CD14-positive monocyte (primary cell): ENCODE measurements at regions not wholly inside any gene's neighbourhood (a gene's known extent, or its start where the extent isn't known, plus 50 kb on each side); places are given as distances from the start of the nearest gene placed in this dataset.

Source experiments
- DNase-seq, 3 donors: peaks; one replicate each; pipeline ENCODE4 v3.0.0-alpha.2; 2011 to 2022
- H2AFZ ChIP-seq: 2 replicates; pipeline ENCODE4 v1.6.0; 2012; ENCODE audit warnings: mild to moderate bottlenecking, low read depth, low read length, inconsistent platforms; ENCODE audit not compliant: insufficient read depth, poor library complexity, severe bottlenecking
- H3K27ac ChIP-seq, 2 donors: 1 replicate in 1 of 2; 2 replicates in 1 of 2; pipeline ENCODE4 v1.5.1; 2012 to 2013; ENCODE audit warnings: low read length in 2 of 2, control low read depth in 1 of 2, inconsistent platforms in 1 of 2, low read depth in 1 of 2, mild to moderate bottlenecking in 1 of 2
- H3K27me3 ChIP-seq, 2 donors: one replicate each; pipeline versions ENCODE4 v1.6.0 to v1.6.1; 2011 to 2013; ENCODE audit warnings: low read length in 2 of 2; ENCODE audit not compliant: control insufficient read depth in 2 of 2, insufficient read depth in 2 of 2
- H3K36me3 ChIP-seq, 2 donors: replicated peaks in 1 of 2; 1 replicate in 1 of 2; 2 replicates in 1 of 2; pipeline versions ENCODE4 v1.5.1 to v1.6.1; 2012 to 2013; ENCODE audit warnings: low read length in 2 of 2, control low read depth in 1 of 2, inconsistent platforms in 1 of 2, mild to moderate bottlenecking in 1 of 2; ENCODE audit not compliant: insufficient read depth in 2 of 2, control insufficient read depth in 1 of 2
- H3K4me1 ChIP-seq, 2 donors: 1 replicate in 1 of 2; 2 replicates in 1 of 2; pipeline versions ENCODE4 v1.5.1 to v1.6.1; 2012 to 2013; ENCODE audit warnings: low read length in 2 of 2, control low read depth in 1 of 2, inconsistent platforms in 1 of 2, mild to moderate bottlenecking in 1 of 2, moderate library complexity in 1 of 2; ENCODE audit not compliant: insufficient read depth in 2 of 2, control insufficient read depth in 1 of 2
- H3K4me2 ChIP-seq: replicated peaks from 2 replicates; pipeline ENCODE3; 2012; ENCODE audit warnings: low read length, moderate library complexity, mild to moderate bottlenecking; ENCODE audit not compliant: poor library complexity, severe bottlenecking; ENCODE audit errors: extremely low read depth
- H3K4me3 ChIP-seq, 3 experiments: fragments of 200-600 bp in 1 of 3; sonication (generic) in 1 of 3; replicated peaks in 1 of 3; 1 replicate in 2 of 3; 2 replicates in 1 of 3; pipeline ENCODE4 v1.5.1; 2011 to 2013; ENCODE audit warnings: low read length in 3 of 3, mild to moderate bottlenecking in 3 of 3, control low read depth in 2 of 3, low read depth in 2 of 3, inconsistent platforms in 1 of 3, moderate library complexity in 1 of 3
- H3K79me2 ChIP-seq: 2 replicates; pipeline ENCODE4 v1.6.0; 2012; ENCODE audit warnings: mild to moderate bottlenecking, control low read depth, inconsistent platforms, low read length, moderate library complexity; ENCODE audit not compliant: insufficient read depth
- H3K9ac ChIP-seq: 2 replicates; pipeline ENCODE4 v1.6.0; 2017; ENCODE audit warnings: low read length, mild to moderate bottlenecking; ENCODE audit not compliant: insufficient read depth, poor library complexity, severe bottlenecking
- H3K9me3 ChIP-seq, 2 donors: replicated peaks in 1 of 2; 1 replicate in 1 of 2; 2 replicates in 1 of 2; pipeline versions ENCODE4 v1.5.1 to v1.6.1; 2012 to 2013; ENCODE audit warnings: low read length in 2 of 2, control low read depth in 1 of 2; ENCODE audit not compliant: control insufficient read depth in 1 of 2, insufficient read depth in 1 of 2
- H4K20me1 ChIP-seq: 2 replicates; pipeline ENCODE4 v1.6.0; 2012; ENCODE audit warnings: mild to moderate bottlenecking, low read length, control low read depth, moderate library complexity; ENCODE audit not compliant: insufficient read depth
- H3K27ac Mint-ChIP-seq, 7 donors: one replicate each; pipeline ENCODE4 v1.8.0; 2020; ENCODE audit warnings: mild to moderate bottlenecking in 7 of 7, mixed read lengths in 7 of 7, moderate library complexity in 6 of 7, inconsistent platforms in 2 of 7
- H3K27me3 Mint-ChIP-seq, 3 donors: one replicate each; pipeline ENCODE4 v1.8.0; 2021 to 2022; ENCODE audit warnings: low read depth in 3 of 3, mild to moderate bottlenecking in 3 of 3, mixed read lengths in 3 of 3, moderate library complexity in 3 of 3, inconsistent platforms in 1 of 3
- H3K36me3 Mint-ChIP-seq, 2 donors: one replicate each; pipeline ENCODE4 v1.8.0; 2020; ENCODE audit warnings: mixed read lengths in 2 of 2, inconsistent platforms in 1 of 2, mild to moderate bottlenecking in 1 of 2
- H3K4me1 Mint-ChIP-seq: one replicate; pipeline ENCODE4 v1.8.0; 2020; ENCODE audit warnings: mild to moderate bottlenecking, mixed read lengths
- H3K4me3 Mint-ChIP-seq, 2 donors: one replicate each; pipeline ENCODE4 v1.8.0; 2020; ENCODE audit warnings: mild to moderate bottlenecking in 2 of 2, mixed read lengths in 2 of 2, moderate library complexity in 1 of 2
- H3K9me3 Mint-ChIP-seq, 7 donors: one replicate each; pipeline ENCODE4 v1.8.0; 2020 to 2022; ENCODE audit warnings: mixed read lengths in 7 of 7, mild to moderate bottlenecking in 6 of 7, moderate library complexity in 6 of 7, inconsistent platforms in 2 of 7
- CTCF ChIP-seq: fragments of 200-600 bp; IDR thresholded peaks from one replicate; pipeline ENCODE4 v1.8.0; 2022; ENCODE audit warnings: antibody characterized with exemption, mild to moderate bottlenecking
- intact Hi-C, 2 donors: fragments of 100-400 bp; cut with micrococcal nuclease; formaldehyde crosslinking; loops; one replicate each; pipeline versions ENCODE4 v1.15.0 to v1.15.1; 2023

GRCh38 chrX:16018291-16018690 lies 105.1 kb upstream of the GRPR start:
- H3K27me3 Mint-ChIP-seq: peaks cover 0 to 36% (median 1%) of the 10 kb centered on the region in 3 donors

DNA sequence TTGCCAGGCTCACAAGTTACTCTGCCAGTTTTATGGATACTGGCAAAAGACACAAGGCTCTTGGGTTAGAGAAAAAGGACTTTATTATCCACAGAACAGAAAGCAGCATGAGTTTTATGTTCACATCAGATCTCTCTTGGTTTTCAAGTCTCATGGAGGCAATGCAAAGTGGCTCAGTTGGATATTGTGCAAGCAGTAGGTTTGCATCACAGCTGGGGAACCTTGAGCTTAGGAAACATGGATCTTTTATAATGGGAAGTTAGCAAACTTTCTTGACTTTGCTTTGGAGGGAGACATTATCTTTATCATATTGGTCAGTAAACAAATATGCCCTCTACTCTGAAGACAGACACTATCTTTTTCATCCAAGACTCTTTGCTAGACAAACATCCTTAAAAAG lies 109.2 kb upstream of the GRPR start:
- Mint-ChIP-seq H3K27me3 (peaks cover 0 to 29% (median 0%) of the 10 kb centered on the region in 3 donors), H3K27ac (peak overlapping the region in 3 of 7 donors; percentile 21 to 66 (median 43)), H3K4me3 (no peak overlapping the region), H3K36me3 (no peaks in the 10 kb centered on the region), H3K9me3 (peaks cover 0 to 4% (median 0%) of the 10 kb centered on the region in 7 donors), H3K4me1 (peaks cover 15% of the 10 kb centered on the region)
- Histone ChIP-seq H3K27ac (peak overlapping the region in 1 of 2 donors; percentile 39), H3K9me3 (no peaks in the 10 kb centered on the region), H3K4me3 (no peak overlapping the region), H3K9ac (no peak overlapping the region), H3K36me3 (no peaks in the 10 kb centered on the region), H3K4me2 (peak overlapping the region; percentile 2), H3K27me3 (peaks cover 0 to 55% of the 10 kb centered on the region in 2 donors), H4K20me1 (no peaks in the 10 kb centered on the region), H3K79me2 (no peaks in the 10 kb centered on the region), H3K4me1 (peaks cover 6 to 9% of the 10 kb centered on the region in 2 donors), H2AFZ (no peak overlapping the region)
- TF ChIP-seq CTCF: no peak
- peak; percentile 24 to 63 (median 53) for DNase-seq
- intact Hi-C loops: no loop called here

More at GRCh38 chrX:16018291-16018690, 105.1 kb upstream of the GRPR start:
- peaks cover 4 to 15% (median 7%) of the 10 kb centered on the region in 7 donors for H3K9me3 Mint-ChIP-seq
- H3K4me1 Mint-ChIP-seq: peaks cover 23% of the 10 kb centered on the region
- Histone ChIP-seq H3K27ac (no peak overlapping the region), H3K27me3 (peaks cover 0 to 60% of the 10 kb centered on the region in 2 donors), H3K4me3 (no peak overlapping the region), H2AFZ (no peak overlapping the region), H3K4me1 (peaks cover 22 to 24% of the 10 kb centered on the region in 2 donors), H3K9me3 (peaks cover 0 to 5% of the 10 kb centered on the region in 2 donors), H3K9ac (no peak overlapping the region), H3K4me2 (no peak overlapping the region), H4K20me1 (no peaks in the 10 kb centered on the region), H3K36me3 (no peaks in the 10 kb centered on the region), H3K79me2 (no peaks in the 10 kb centered on the region)
- no peak overlapping the region for H3K27ac Mint-ChIP-seq
- DNase-seq: no peak
- TF ChIP-seq CTCF: no peak
- peaks cover 0 to 6% of the 10 kb centered on the region in 2 donors for H3K36me3 Mint-ChIP-seq
- intact Hi-C loops: no loop called here
- H3K4me3 Mint-ChIP-seq: no peak overlapping the region
